HEK293 (cell line): ENCODE measurements at regions not wholly inside any gene's neighbourhood (a gene's known extent, or its start where the extent isn't known, plus 50 kb on each side); places are given as distances from the start of the nearest gene placed in this dataset.

Source experiments
- CTCF ChIA-PET: fragments of 350-600 bp; formaldehyde crosslinking; extraction: SDS; loops from one replicate; lab custom pipeline; 2021; ENCODE audit warnings: antibody characterized with exemption; lab: Yijun Ruan, JAX
- POLR2A ChIA-PET: fragments of 300-600 bp; formaldehyde crosslinking; extraction: SDS; loops from one replicate; lab custom pipeline; 2020; ENCODE audit warnings: antibody characterized with exemption, inconsistent platforms; lab: Yijun Ruan, JAX
- H3K27ac ChIP-seq: fragments of 200-500 bp; sonication (Bioruptor generic); 2 replicates; pipeline ENCODE4 v1.5.1; 2014; ENCODE audit warnings: low read depth, low read length, control low read depth, inconsistent platforms; ENCODE audit errors: extremely low read depth
- H3K36me3 ChIP-seq, 2 experiments: fragments of 200-500 bp in 1 of 2; sonication (Bioruptor generic) in 1 of 2; 1 replicate in 1 of 2; 2 replicates in 1 of 2; pipeline ENCODE4 v1.5.1; 2014 to 2017; ENCODE audit warnings: inconsistent platforms in 2 of 2, low read length in 2 of 2; ENCODE audit not compliant: control insufficient read depth in 2 of 2, insufficient read depth in 1 of 2
- H3K4me1 ChIP-seq: fragments of 200-500 bp; sonication (Bioruptor generic); 2 replicates; pipeline ENCODE4 v1.5.1; 2014; ENCODE audit warnings: mild to moderate bottlenecking, low read length, inconsistent platforms; ENCODE audit not compliant: control insufficient read depth, insufficient read depth
- H3K4me3 ChIP-seq: 2 replicates; pipeline ENCODE4 v1.5.1; 2011; ENCODE audit warnings: low read depth, mild to moderate bottlenecking, control low read depth, low read length, moderate library complexity
- H3K9me3 ChIP-seq: fragments of 200-500 bp; sonication (Bioruptor generic); 2 replicates; pipeline ENCODE4 v1.5.1; 2014; ENCODE audit warnings: low read depth, low read length, inconsistent platforms; ENCODE audit not compliant: control insufficient read depth, insufficient read depth
- ATF2 ChIP-seq: fragments of 450-650 bp; formaldehyde crosslinking; IDR thresholded peaks from 2 replicates; pipeline ENCODE4 v1.5.1; 2016; ENCODE audit warnings: missing biosample characterization, missing genetic modification characterization, low read depth
- BCL11B ChIP-seq: fragments of 450-650 bp; formaldehyde crosslinking; IDR thresholded peaks from 2 replicates; pipeline ENCODE4 v1.5.1; 2016; ENCODE audit warnings: low read depth, missing biosample characterization, missing genetic modification characterization
- HIC1 ChIP-seq: fragments of 450-650 bp; formaldehyde crosslinking; IDR thresholded peaks from 2 replicates; pipeline ENCODE4 v1.5.1; 2016; ENCODE audit warnings: missing biosample characterization, missing genetic modification characterization
- HOXC10 ChIP-seq: sonication (generic); formaldehyde crosslinking; IDR thresholded peaks from 2 replicates; pipeline ENCODE4 v1.8.1; 2023; ENCODE audit warnings: mild to moderate bottlenecking, missing genetic modification reagents
- HOXD13 ChIP-seq: sonication (generic); formaldehyde crosslinking; IDR thresholded peaks from 2 replicates; pipeline ENCODE4 v1.8.0; 2022; ENCODE audit warnings: missing genetic modification reagents, borderline replicate concordance
- TCF7L2 ChIP-seq: IDR thresholded peaks from 2 replicates; pipeline ENCODE4 v1.6.1; 2011; ENCODE audit warnings: low read depth, mild to moderate bottlenecking, inconsistent platforms, low read length, moderate library complexity, borderline replicate concordance
- YY2 ChIP-seq: fragments of 450-650 bp; formaldehyde crosslinking; IDR thresholded peaks from 2 replicates; pipeline ENCODE4 v1.5.1; 2016; ENCODE audit warnings: missing biosample characterization, missing genetic modification characterization
- ZNF214 ChIP-seq: fragments of 450-650 bp; formaldehyde crosslinking; IDR thresholded peaks from 2 replicates; pipeline ENCODE4 v1.5.1; 2017; ENCODE audit warnings: missing biosample characterization, mild to moderate bottlenecking, missing genetic modification characterization, borderline replicate concordance
- ZNF223 ChIP-seq: fragments of 450-650 bp; formaldehyde crosslinking; IDR thresholded peaks from 2 replicates; pipeline ENCODE4 v1.5.1; 2016; ENCODE audit warnings: missing biosample characterization, missing genetic modification characterization
- ZNF341 ChIP-seq: fragments of 450-650 bp; formaldehyde crosslinking; IDR thresholded peaks from 2 replicates; pipeline ENCODE4; 2016; ENCODE audit warnings: low read depth, missing biosample characterization, missing genetic modification characterization
- ZNF354C ChIP-seq: fragments of 450-650 bp; formaldehyde crosslinking; IDR thresholded peaks from 2 replicates; pipeline ENCODE4 v1.5.1; 2016; ENCODE audit warnings: missing biosample characterization, missing genetic modification characterization, low read depth, borderline replicate concordance
- ZNF518A ChIP-seq: fragments of 450-650 bp; formaldehyde crosslinking; conservative IDR thresholded peaks from 2 replicates; pipeline ENCODE4 v1.5.1; 2016; ENCODE audit warnings: low read depth, missing biosample characterization, missing genetic modification characterization
- ZNF600 ChIP-seq: fragments of 450-650 bp; formaldehyde crosslinking; IDR thresholded peaks from 2 replicates; pipeline ENCODE4 v1.5.1; 2016; ENCODE audit warnings: missing biosample characterization, missing genetic modification characterization
- ZNF621 ChIP-seq: fragments of 450-650 bp; formaldehyde crosslinking; IDR thresholded peaks from 2 replicates; pipeline ENCODE4 v1.5.1; 2017; ENCODE audit warnings: missing biosample characterization, missing genetic modification characterization
- ZNF629 ChIP-seq: fragments of 450-650 bp; formaldehyde crosslinking; IDR thresholded peaks from 2 replicates; pipeline ENCODE4 v1.5.1; 2017; ENCODE audit warnings: missing biosample characterization, missing genetic modification characterization
- TF ChIP-seq, protein P1 (sequence below): fragments of 450-650 bp; formaldehyde crosslinking; IDR thresholded peaks from 2 replicates; pipeline ENCODE4 v1.5.1; 2016; ENCODE audit warnings: missing biosample characterization, missing genetic modification characterization
- TF ChIP-seq, protein P2 (sequence below): fragments of 450-650 bp; formaldehyde crosslinking; IDR thresholded peaks from 2 replicates; pipeline ENCODE4 v1.5.1; 2016; ENCODE audit warnings: missing biosample characterization, missing genetic modification characterization
- TF ChIP-seq, protein P3 (sequence below): fragments of 450-650 bp; formaldehyde crosslinking; IDR thresholded peaks from 2 replicates; pipeline ENCODE4 v1.5.1; 2016; ENCODE audit warnings: missing biosample characterization, missing genetic modification characterization

DNA sequence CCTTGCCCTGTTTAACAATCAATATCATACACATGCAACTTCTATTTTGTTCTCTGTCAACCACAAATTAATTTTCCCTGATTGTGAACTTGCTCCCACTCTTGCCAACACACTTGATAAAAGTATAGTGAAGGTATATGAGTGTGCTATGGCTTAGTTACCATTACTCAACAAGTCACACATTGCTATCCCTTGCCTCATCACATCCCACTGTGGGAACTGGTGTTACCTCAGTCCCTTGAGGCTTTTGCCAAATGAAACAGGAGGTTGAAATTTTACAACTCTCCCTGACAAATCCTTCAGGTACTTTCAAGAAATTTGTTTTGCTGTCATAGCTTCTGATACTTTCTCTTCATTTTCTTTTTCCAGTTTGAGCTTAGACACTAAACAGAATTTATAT lies 472.5 kb upstream of the SEMA3D start (continued):
- TF ChIP-seq HIC1 (tag by site-specific recombination) (no peak), HOXC10 (CRISPR knock-in tag) (no peak), ZNF341 (no peak), BCL11B (tag by site-specific recombination) (no peak), ZNF223 (no peak)

DNA sequence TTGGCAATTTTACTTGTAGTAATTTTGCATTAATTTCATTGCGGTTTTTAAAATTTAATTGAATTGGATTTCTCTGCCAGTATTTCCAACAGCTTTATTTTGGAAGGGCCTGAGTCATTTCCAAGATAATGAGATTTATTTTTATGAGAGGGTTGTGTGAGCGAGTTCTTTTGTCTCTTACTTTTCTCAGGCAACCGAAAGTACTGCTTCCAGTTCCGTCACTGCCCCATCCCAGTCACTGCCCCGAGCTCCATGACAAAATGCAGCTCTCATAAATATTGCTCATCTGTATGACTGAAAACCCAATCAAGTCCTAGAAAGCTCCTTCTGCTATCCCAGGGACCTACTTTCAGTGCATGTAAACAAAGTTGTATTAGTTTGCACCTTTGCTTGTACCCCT lies 468.4 kb upstream of the SEMA3D start:
- no peak overlapping the region for H3K4me3 ChIP-seq
- H3K4me1 ChIP-seq = no peaks in the 10 kb centered on the region
- TF ChIP-seq, protein P1, sequence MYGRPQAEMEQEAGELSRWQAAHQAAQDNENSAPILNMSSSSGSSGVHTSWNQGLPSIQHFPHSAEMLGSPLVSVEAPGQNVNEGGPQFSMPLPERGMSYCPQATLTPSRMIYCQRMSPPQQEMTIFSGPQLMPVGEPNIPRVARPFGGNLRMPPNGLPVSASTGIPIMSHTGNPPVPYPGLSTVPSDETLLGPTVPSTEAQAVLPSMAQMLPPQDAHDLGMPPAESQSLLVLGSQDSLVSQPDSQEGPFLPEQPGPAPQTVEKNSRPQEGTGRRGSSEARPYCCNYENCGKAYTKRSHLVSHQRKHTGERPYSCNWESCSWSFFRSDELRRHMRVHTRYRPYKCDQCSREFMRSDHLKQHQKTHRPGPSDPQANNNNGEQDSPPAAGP (tag by site-specific recombination) = no peak
- no peak for TF ChIP-seq ATF2 (tag by site-specific recombination)
- CTCF ChIA-PET = no interaction called here
- no peaks in the 10 kb centered on the region for H3K9me3 ChIP-seq
- no peaks in the 10 kb centered on the region for H3K36me3 ChIP-seq
- H3K27ac ChIP-seq = no peak overlapping the region
- POLR2A ChIA-PET = no interaction called here

DNA sequence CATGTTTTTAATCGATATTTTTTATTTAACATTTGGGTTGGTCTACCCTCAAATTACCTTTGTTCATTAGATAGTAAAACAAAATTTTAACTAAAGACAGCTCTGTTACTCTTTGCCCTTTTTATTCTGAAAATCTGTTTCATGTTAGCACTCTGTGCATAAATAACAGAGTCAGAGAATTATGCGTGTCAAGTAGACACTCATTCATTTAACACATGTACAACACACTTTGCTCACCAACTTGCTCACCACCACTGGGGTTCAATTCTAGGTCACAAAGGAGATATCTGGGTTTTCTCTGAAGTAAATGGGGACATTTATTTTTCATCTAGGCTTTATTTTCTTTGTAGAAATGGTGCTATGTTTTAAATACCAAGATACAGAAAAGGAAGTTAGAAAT lies 457.4 kb upstream of the SEMA3D start:
- no peaks in the 10 kb centered on the region for H3K36me3 ChIP-seq
- H3K4me1 ChIP-seq = no peaks in the 10 kb centered on the region
- no peak overlapping the region for H3K4me3 ChIP-seq
- H3K9me3 ChIP-seq = no peaks in the 10 kb centered on the region
- H3K27ac ChIP-seq = no peak overlapping the region
- POLR2A ChIA-PET = no interaction called here
- CTCF ChIA-PET = no interaction called here
- TF ChIP-seq ZNF621 (tag by site-specific recombination) (no peak), ZNF600 (tag by site-specific recombination) (no peak), YY2 (tag by site-specific recombination) (no peak), ZNF518A (tag by site-specific recombination) (no peak), ZNF629 (tag by site-specific recombination) (no peak), ZNF354C (tag by site-specific recombination) (no peak), TCF7L2 (no peak), ZNF214 (tag by site-specific recombination) (no peak), HOXD13 (CRISPR knock-in tag) (no peak)
- TF ChIP-seq, protein P2, sequence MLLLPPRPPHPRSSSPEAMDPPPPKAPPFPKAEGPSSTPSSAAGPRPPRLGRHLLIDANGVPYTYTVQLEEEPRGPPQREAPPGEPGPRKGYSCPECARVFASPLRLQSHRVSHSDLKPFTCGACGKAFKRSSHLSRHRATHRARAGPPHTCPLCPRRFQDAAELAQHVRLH (tag by site-specific recombination) = no peak
- TF ChIP-seq, protein P3, sequence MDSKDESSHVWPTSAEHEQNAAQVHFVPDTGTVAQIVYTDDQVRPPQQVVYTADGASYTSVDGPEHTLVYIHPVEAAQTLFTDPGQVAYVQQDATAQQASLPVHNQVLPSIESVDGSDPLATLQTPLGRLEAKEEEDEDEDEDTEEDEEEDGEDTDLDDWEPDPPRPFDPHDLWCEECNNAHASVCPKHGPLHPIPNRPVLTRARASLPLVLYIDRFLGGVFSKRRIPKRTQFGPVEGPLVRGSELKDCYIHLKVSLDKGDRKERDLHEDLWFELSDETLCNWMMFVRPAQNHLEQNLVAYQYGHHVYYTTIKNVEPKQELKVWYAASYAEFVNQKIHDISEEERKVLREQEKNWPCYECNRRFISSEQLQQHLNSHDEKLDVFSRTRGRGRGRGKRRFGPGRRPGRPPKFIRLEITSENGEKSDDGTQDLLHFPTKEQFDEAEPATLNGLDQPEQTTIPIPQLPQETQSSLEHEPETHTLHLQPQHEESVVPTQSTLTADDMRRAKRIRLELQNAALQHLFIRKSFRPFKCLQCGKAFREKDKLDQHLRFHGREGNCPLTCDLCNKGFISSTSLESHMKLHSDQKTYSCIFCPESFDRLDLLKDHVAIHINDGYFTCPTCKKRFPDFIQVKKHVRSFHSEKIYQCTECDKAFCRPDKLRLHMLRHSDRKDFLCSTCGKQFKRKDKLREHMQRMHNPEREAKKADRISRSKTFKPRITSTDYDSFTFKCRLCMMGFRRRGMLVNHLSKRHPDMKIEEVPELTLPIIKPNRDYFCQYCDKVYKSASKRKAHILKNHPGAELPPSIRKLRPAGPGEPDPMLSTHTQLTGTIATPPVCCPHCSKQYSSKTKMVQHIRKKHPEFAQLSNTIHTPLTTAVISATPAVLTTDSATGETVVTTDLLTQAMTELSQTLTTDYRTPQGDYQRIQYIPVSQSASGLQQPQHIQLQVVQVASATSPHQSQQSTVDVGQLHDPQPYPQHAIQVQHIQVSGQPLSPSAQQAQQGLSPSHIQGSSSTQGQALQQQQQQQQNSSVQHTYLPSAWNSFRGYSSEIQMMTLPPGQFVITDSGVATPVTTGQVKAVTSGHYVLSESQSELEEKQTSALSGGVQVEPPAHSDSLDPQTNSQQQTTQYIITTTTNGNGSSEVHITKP (tag by site-specific recombination) = no peak
